Embryonic facial prominence (tissue), 1 donor: ENCODE measurements at regions not wholly inside any gene's neighbourhood (a gene's known extent, or its start where the extent isn't known, plus 50 kb on each side); places are given as distances from the start of the nearest gene placed in this dataset.

Experiments
- DNase-seq: peaks from one replicate; pipeline ENCODE4 v3.0.0-alpha.2; 2016; ENCODE audit errors: extremely low spot score

DNA sequence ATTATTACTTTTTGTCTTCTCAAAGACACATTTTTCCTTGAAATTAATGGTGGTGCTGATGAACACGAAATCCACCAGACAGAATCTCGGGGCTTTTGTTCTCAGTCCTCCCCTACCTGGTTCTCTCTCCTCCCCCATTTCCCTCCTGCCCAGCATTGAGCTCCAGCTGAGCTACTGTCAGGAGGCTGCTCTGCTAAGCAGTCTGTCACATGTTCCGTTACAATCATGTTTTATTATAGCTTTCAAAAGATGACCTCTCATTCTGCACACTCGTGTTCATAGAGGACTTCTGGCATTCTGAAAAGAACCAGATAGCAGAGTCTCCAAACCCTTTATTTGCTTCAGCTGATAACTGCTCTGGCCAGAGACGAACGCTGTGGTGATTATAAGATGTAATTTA, 732.5 kb upstream of the RBFOX1 start:
- no peak for DNase-seq

DNA sequence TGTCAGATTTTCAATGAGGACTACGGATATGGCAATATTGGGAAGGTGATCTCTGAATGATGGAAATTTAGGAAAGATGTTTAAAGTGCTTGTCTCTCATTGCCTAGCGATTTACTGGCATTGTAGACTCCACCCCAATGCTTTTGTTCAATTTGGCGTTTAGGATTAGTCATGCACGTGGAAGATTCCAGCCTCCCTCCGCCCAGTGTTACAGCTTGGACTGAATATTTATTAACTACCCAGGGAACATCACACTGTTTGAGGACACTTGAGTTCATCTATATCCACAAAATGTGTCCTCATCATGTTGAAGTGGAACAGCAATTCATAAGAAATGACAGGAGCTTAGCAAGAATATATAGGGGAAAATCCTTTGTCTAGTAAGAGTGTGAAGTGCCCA, 738.8 kb upstream of the RBFOX1 start:
- no peak for DNase-seq

DNA sequence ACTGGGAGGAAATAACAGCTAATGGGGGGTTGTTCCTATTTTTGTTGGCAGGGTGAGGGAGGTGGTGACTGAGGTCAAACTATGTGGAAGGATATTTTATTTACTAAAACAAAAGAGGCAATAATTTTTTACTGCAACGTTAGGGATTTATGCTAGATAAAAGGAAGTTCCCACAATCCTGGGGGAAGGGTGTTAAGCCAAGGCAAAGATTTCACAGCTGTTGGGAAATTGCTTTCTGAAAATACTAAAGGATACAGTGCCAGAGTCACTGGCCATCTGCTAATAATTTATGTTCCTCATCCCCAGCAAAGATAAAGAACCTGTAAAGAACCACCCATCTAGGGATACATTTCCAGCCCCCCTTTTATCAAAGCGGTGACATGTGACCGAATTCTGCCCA, 756.0 kb upstream of the RBFOX1 start:
- no peak for DNase-seq

DNA sequence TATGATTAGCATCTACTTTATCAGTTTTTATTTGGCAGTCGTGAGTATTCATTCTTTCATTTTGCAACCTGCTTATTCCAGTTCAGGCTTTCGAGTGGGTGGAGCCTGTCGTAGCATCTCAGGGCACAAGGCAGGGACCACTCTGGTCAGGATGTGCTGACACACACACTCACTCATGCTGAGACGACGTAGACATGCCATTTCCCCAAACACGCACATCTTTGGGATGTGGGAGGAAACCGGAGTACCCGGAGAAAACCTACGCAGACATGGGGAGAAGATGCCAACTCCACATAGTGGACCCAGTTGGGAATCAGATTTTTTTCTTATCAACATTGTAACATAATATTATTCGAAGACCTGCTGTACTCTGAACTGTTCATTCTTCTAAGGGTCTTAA, 756.5 kb upstream of the RBFOX1 start:
- DNase-seq, result no peak

DNA sequence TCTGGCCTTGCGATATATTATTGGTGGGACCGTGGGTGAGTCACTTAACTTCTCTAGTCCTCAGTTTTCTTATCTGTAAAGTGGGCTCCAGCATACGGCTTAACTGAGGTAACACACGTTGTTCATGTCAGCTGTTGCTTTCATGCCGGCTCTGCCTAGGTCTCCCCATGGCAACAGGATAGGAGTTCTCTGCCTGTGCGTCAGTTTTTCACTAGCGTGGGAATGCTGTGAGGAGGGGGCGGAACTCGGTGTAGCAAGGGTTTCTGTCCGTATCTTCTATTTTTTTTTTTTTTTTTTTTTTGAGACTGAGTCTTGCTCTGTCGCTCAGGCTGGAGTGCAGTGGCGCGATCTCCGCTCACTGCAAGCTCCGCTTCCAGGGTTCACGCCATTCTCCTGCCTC, 758.5 kb upstream of the RBFOX1 start:
- no peak for DNase-seq

DNA sequence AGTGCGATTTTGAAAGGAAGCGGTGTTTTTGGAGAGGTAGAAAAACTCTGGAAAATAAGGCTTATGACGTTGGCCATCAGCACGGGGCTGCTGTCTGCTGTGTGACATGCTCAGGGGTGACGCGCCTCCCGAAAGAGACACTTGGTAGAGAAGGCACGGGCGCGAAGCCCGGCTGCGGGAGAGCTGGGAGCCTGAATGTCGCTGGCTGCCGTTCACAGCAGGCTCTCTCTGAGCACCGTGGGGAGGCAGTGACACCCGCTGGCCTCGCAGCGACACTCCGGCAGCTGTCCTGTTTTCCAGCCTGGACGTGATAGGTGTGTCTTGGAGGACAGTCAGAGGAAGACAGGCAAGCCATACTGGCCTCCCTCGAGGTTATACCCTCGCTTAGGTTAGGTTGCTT, 759.1 kb upstream of the RBFOX1 start:
- DNase-seq, result no peak

DNA sequence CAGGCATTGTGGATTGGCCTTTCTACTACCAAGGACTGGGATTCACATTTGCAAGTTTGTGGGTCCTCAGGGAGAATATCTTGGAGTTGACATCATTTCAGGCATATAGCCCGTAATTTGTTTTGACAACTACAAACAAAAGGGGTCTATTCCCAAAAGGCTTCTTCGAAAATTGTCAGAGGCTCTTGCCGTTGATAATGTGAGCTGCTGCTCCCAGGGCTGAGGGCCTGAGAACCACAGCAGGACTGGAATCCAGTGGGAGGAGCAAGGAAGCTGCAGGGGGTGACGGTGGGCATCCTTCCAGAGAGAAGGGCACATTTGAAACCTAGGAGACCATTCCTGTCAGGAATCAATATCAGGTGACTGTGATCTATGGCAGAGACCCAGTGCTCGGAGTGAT, 761.6 kb upstream of the RBFOX1 start:
- DNase-seq, result no peak

DNA sequence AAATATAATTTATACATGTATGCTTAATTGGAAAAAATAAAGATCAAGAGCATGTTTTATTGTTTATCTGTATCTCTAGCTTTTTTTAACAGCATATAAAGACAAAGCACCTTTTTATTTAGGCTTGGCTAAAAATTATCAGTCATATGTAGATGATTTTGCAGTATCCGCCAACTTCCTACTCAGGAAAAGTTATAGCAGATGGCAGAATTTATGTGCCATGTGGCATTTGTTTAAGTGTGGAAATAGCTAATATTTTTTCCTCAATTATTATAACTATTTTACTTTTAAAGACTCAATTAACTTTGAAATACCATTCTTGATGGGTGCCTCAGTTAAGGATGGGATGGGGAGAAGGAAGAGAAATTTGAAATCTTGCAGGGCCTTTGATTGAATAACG, 762.1 kb upstream of the RBFOX1 start:
- no peak for DNase-seq

DNA sequence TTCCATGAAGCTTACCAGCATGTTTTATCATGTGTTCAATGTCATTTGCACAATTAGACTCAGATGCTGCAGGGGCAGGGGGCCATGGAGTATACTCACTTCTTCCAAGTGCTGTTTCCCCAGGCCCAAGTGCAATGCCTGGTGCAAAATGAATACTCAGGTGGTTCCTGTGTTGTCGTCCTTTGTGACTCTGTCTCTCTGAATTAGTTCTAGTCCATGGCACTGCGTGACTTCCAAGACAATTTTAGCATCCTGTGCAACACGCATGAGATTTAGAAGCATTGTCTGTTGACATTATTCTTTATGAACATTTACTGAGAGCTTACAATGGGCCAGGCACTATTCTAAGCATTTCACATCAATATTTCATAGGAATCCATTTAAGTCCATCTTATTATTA, 769.7 kb upstream of the RBFOX1 start:
- DNase-seq, result no peak

DNA sequence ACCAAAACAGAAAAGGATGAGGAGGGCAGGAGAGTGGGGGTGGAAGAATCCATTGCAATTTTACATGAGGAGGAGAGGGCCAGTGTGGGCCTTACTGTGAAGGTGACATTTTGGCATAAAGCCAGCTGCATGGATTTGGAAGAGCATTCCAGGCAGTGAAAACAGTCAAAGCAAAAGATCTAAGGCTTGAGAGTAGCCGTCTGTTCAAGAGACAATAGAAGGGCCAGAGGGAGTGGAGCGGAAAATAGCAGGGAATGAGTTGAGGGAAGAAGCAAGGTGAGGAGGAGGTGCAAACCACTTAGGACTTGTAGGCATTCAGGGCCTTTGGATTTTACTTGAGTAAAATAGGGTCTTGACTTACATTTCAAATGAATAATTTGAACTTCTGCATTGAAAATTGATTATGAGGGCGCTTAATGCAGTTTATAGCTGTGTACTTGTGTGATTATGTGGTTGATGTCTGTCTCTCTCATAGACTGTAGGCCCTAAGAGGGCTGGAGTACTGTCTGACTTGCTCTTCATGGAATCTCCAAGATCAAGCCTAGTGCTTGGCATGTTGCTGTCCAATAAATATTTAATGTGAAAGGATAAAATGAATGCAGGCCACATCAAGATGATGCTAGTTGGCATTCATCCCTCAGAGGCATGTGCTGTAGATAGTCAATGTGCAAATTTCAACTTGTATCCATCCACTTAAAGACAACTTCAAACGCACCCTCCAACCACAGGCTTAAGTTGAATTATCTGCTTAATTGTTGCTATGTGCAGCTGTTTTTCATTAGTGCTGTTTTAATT, 772.1 kb upstream of the RBFOX1 start:
- no peak for DNase-seq

DNA sequence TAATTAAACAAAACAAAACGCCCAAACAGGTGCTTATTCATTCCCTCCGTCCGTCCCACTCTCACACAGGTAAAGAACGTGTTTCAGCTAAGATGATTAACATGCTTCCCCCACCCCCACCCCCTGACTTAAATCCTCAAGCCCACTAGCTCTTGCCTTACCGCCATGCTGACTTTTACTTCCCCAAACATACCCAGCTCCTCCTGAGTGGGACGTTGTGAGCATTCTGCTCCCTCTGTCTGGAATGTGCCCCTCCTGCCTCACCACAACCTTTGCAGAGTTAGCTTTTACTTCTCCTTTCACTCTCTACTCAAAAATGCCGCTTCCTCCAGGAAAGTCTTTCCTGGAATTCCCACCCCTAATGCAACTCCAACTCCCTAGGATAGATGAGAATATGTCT, 774.0 kb upstream of the RBFOX1 start:
- no peak for DNase-seq

DNA sequence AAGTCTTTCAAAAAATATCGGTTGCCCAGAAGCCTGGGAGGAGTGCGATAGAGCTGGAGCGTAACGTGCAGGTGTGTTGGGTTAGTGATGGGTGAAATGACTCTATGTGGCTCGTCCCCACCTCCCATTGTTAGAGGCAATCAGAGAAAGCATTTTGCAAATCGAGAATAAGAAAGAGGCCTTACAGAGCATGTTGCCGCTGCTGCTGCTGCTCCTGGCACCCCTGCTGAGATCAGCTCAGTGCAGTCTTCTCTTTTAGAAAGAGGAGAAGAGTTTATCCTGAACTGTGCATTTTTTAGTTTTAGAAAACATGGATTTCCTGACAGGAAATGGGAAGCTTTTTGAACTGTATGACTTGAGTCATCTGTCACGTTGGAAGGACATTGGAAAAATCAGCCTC, 774.5 kb upstream of the RBFOX1 start:
- no peak for DNase-seq

DNA sequence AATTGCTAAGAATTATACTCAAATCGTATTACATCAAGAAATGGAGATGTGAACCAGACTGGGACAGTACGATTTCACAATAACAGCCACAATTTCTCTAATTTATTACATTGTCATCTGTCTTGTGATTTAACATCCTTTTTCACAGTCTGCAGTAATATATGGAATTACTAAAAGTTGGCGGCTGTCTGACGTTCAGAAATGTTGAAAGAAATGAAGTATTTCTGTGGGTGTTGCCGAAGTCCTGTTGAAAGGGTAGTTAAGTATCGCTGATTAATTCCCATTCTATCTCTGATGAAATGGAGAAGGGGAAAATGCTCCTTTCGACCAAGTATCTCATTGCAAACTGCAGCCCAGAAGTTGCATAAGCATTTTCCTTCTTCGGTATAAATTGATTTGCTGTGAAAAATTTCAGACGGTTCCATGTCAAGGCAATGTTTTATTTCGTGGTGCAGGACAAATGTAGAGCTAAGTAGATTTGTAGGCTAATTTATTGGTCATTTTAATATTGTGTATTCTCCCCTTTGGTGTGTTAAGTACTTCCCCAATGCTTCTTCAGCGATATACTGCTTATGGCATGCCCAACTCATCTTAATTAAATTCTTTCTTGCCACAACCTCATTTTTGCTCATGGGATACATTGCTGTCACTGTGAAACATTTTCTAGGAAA, 775.2 kb upstream of the RBFOX1 start:
- no peak for DNase-seq

DNA sequence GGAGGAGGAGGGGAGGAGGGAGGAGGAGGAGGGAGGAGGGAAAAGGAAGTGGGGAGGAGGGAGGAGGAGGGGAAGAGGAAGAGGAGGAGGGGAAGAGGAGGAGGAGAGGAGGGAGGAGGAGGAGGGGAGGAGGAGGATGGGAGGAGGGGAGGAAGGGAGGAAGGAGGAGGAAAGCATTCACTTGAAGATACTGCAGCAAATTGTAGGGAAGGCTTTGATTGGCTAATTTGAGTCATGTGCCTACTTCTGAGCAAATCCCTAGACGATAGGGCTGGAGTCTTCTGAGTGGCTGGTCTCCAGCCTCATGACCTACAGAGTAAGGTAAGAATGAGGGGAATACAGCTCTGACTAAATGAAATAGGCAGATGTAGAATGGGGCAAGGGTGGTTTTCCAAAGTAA, 783.2 kb upstream of the RBFOX1 start:
- DNase-seq, result no peak

DNA sequence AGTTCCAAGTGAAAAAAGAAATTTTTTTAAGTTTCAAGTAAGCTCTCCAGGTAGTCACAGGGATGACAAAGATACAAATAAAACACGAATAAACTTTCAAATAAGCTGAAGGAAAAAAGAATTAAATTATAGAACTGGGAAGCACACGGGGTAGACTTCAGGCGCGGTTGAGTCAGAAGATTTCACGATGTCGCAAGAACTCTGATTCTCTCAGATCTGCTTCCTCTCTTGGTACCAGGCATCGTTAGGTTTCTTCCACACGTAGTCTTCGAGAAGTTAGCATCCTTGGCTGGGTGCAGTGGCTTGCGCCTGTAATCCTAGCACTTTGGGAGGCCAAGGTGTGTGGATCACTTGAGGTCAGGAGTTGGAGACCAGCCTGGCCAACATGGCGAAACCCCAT, 784.1 kb upstream of the RBFOX1 start:
- no peak for DNase-seq

DNA sequence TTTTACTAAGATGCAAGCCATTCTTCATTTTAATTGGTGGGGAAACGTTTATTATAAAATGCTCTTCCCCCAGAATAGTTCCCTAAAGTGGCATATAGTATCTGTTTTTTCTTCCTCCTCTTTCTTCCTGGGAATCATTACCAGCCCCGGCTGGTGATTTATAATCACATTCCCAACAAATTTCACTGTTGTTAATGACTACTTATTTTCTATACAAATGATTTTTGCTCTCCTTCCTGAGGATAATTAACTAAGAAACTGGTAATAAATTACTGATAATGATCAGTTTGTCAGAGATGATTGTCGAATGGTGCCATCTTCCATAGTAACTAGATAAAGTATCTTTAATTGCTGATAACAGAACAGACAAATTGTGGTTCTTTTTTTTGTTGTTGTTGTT, 785.5 kb upstream of the RBFOX1 start:
- DNase-seq, result no peak

DNA sequence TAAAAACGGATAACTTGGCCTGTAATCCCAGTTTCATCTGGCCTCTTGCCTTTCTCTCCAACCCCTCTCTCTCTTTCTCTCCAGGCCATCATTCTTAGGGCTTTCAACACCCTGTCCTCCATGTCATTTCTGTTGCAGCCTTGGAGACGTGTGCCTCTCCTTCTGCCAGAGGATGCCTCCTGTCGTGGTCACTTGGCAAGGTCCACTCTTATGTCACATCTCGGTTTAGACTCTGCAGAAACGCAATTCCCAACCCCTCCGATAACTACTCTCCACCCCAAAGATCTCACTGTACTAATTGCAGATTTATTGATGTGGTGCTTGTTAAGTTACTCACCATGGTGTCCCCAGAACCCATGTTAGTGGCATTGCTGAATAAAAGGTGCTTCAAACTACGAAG, 787.3 kb upstream of the RBFOX1 start:
- DNase-seq, result no peak

DNA sequence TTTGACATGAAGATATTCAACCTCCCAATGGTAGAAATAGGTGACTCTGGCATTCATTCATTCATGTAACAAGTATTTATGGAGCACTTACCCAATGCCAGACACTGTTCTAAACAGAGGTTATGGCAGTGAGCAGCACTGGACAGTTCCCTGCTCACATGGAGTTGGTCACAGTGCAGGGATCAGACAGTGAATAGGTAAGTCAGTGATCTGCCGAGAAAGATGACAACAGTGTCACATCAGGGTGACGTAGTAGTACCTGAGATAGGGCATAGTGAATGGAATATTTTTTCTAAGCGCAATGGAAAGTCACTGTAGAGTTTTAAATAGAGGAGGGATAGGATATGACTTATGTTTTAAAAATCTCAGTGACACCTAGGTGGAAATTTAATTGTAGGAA, 791.4 kb upstream of the RBFOX1 start:
- no peak for DNase-seq

DNA sequence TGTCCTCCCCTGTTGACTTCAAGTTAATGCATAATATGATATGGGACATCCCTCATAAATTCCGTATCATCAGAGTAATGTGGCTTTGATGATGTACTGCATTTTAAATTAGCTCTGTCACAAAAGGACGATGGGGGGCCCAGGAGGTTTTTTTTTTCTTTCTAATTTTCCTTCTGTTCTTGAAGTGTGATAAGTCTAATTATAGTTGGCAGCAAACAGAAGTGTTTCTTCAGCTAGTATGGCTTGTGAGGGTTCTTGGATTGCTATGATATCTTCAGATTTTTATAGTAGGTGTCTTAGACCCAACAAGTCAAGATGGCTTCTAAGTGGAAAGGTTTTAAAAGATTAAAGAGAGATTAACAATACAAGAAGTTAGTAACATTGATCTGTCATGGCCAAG, 796.2 kb upstream of the RBFOX1 start:
- no peak for DNase-seq

DNA sequence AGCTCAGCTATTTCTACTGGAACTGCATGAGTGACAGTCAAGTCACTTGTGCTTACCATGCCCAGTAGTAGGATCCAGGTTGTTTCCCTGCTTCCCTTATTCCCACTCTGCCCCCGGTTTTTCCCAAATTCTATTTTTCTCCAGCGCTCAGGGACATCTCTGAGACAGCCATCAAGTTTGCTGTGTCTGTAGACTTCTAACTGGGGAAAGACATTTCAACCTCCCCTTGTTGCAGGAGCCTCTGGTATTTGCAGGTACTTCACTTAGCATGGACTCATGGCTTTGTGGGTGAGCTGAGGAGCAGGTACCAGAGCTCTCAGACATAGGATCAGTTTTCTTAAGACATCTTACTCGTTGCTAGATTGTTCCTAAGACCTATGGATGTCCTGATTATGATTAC, 801.6 kb upstream of the RBFOX1 start:
- DNase-seq, result no peak

DNA sequence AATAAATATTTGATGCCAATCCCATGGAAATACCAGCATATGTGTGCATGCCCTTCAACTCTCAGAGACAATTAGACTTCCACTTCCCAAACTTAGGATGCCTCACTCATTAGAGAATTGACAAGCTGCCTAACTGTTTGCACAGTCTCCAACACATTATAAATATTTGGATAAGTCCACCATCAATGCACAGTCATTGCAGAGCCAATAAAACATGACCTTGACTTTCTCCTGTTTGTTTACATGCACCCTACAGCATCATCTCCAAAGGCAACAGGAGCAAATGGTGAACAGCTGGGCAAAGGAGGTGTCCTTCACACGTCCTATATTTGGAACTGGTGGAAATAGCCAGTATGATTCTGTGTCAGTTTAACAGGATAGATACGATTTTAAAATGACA, 804.4 kb upstream of the RBFOX1 start:
- no peak for DNase-seq

DNA sequence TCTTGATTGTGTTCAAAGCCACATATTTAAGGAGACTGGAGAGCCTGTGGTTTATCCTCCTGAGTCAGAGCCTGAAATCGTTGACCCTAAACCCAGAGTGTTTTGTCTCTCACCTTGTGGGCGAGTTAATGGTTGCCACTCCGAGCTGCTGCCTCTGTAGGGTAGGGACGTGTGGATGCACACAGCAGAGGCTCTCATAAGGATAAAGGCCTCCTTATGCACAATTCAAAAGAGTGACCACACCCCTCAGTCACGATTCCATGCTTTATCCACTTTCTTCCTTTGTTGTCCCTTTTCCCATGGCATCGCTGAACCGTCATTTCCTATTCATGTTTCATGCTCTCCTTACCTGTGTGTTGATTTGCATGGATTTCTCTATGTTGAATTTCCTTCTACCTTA, 805.0 kb upstream of the RBFOX1 start:
- DNase-seq, result no peak

DNA sequence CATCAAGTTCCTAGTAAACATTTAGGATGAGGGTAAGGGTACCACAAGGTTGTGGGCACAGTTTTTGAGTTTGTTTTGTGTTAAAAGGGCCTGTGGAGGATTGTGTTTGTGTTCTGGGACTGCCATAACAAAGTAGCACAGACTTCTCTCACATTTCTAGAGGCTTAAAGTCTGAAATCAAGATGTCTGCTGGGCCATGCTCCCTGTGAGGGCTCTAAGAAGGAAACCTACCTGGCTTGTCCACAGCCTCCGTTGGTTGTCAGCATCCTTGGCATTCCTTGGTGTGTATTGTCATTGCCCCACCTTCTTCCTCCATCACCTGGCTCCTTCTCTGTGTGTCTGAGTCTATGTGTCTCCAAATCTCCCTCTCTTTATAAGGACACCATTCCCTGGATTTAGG, 808.1 kb upstream of the RBFOX1 start:
- DNase-seq, result no peak
